ENCODE measurements at regions not wholly inside any gene's neighbourhood (a gene's known extent, or its start where the extent isn't known, plus 50 kb on each side); places are given as distances from the start of the nearest gene placed in this dataset.

DNA sequence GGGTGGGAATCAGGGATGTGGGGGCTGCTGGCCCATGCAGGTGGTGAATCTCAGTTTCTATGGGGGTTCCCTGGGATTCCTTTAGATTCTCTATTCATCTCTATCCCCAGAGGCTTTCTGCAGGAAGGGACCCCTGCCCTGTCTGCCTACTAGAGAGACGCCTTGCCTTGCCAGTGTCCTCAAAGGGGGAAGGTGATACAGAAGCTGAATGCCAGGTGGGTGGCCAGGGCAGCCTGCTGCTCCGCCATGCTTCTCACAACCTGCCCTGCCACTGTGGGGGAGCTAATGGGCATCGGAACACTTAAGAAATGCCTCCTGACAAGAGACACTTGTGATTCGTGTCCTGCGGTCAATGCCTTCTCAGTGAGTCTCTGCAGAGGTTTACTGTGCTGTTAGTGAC, 368.4 kb downstream of the EN1 start:
- 81 to 85% (median 84%) methylated on average over 5 of the region's 5 CpGs for WGBS, 3 donors
- Histone ChIP-seq H3K27ac (no peak overlapping the region), H3K9me3 (no peaks in the 10 kb centered on the region), H3K27me3 (no peaks in the 10 kb centered on the region), H3K36me3 (no peaks in the 10 kb centered on the region), H3K4me3 (no peak overlapping the region), H3K4me1 (ENCODE audit: insufficient read depth) (no peaks in the 10 kb centered on the region)
- intact Hi-C loops (cut with DNase I) = no loop called here
- DNase-seq = no peak
- TF ChIP-seq POLR2A (IDR thresholded peaks at IDR 0.05) = no peak
- no peak for TF ChIP-seq EP300 (IDR thresholded peaks at IDR 0.05)
- TF ChIP-seq, protein P1, sequence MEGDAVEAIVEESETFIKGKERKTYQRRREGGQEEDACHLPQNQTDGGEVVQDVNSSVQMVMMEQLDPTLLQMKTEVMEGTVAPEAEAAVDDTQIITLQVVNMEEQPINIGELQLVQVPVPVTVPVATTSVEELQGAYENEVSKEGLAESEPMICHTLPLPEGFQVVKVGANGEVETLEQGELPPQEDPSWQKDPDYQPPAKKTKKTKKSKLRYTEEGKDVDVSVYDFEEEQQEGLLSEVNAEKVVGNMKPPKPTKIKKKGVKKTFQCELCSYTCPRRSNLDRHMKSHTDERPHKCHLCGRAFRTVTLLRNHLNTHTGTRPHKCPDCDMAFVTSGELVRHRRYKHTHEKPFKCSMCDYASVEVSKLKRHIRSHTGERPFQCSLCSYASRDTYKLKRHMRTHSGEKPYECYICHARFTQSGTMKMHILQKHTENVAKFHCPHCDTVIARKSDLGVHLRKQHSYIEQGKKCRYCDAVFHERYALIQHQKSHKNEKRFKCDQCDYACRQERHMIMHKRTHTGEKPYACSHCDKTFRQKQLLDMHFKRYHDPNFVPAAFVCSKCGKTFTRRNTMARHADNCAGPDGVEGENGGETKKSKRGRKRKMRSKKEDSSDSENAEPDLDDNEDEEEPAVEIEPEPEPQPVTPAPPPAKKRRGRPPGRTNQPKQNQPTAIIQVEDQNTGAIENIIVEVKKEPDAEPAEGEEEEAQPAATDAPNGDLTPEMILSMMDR (IDR thresholded peaks at IDR 0.05) = no peak

GRCh38 chr2:118477111-118477862, 370.2 kb downstream of the EN1 start:
- Histone ChIP-seq H3K4me1 (ENCODE audit: insufficient read depth) (no peaks in the 10 kb centered on the region), H3K36me3 (no peaks in the 10 kb centered on the region), H3K4me3 (no peak overlapping the region), H3K27me3 (no peaks in the 10 kb centered on the region), H3K9me3 (no peaks in the 10 kb centered on the region), H3K27ac (no peak overlapping the region)
- intact Hi-C loops (cut with DNase I) = no loop called here
- 27 to 35% (median 28%) methylated on average over 8 of the region's 8 CpGs for WGBS, 3 donors
- TF ChIP-seq EP300 (IDR thresholded peaks at IDR 0.05) = no peak
- TF ChIP-seq, protein P1 (IDR thresholded peaks at IDR 0.05) = no peak
- TF ChIP-seq POLR2A (IDR thresholded peaks at IDR 0.05) = no peak
- DNase-seq = no peak

GRCh38 chr2:118475622-118476205, 371.7 kb downstream of the EN1 start:
- Histone ChIP-seq H3K27me3 (no peaks in the 10 kb centered on the region), H3K36me3 (no peaks in the 10 kb centered on the region), H3K9me3 (no peaks in the 10 kb centered on the region), H3K4me1 (ENCODE audit: insufficient read depth) (no peaks in the 10 kb centered on the region), H3K4me3 (no peak overlapping the region), H3K27ac (no peak overlapping the region)
- no peak for DNase-seq
- intact Hi-C loops (cut with DNase I) = no loop called here
- TF ChIP-seq, protein P1 (IDR thresholded peaks at IDR 0.05) = no peak
- TF ChIP-seq EP300 (IDR thresholded peaks at IDR 0.05) (no peak), POLR2A (IDR thresholded peaks at IDR 0.05) (no peak)
- 81 to 87% (median 84%) methylated on average over 9 of the region's 9 CpGs for WGBS, 3 donors

- no peaks in the 10 kb centered on the region for H3K27me3 ChIP-seq
- H3K9me3 ChIP-seq = no peaks in the 10 kb centered on the region
- H3K36me3 ChIP-seq = no peaks in the 10 kb centered on the region
- TF ChIP-seq POLR2A (IDR thresholded peaks at IDR 0.05) (no peak), EP300 (IDR thresholded peaks at IDR 0.05) (no peak)
- TF ChIP-seq, protein P1 (IDR thresholded peaks at IDR 0.05) = no peak
- no peak overlapping the region for H3K27ac ChIP-seq
- H3K4me3 ChIP-seq = no peak overlapping the region
- no peak for DNase-seq
- no peaks in the 10 kb centered on the region for H3K4me1 ChIP-seq (ENCODE audit: insufficient read depth)
- 58 to 74% (median 74%) methylated on average over 3 of the region's 3 CpGs for WGBS, 3 donors
- intact Hi-C loops (cut with DNase I) = no loop called here
Measured at GRCh38 chr2:118474541-118474920, 372.9 kb downstream of the EN1 start.

Data from ovary (tissue), 7 donors.